ENCODE measurements at regions not wholly inside any gene's neighbourhood (a gene's known extent, or its start where the extent isn't known, plus 50 kb on each side); places are given as distances from the start of the nearest gene placed in this dataset.

GRCh38 chr3:65238652-65239051 lies 550.9 kb upstream of the ADAMTS9 start:
- H3K9me3 ChIP-seq (ENCODE audit: control insufficient read depth in 2 of 2, low read length in 2 of 2): no peaks in the 10 kb centered on the region
- no peak overlapping the region for H3K27ac ChIP-seq (ENCODE audit: low read depth in 2 of 2, low read length in 2 of 2)
- no peaks in the 10 kb centered on the region for H3K36me3 ChIP-seq (ENCODE audit: control insufficient read depth in 2 of 2, insufficient read depth in 2 of 2, low read length in 2 of 2)
- no peaks in the 10 kb centered on the region for H3K4me1 ChIP-seq (ENCODE audit: control insufficient read depth in 2 of 2, insufficient read depth in 2 of 2, low read length in 2 of 2)
- H3K4me3 ChIP-seq (ENCODE audit: low read length in 2 of 2): no peak overlapping the region
- H3K27me3 ChIP-seq (ENCODE audit: control insufficient read depth in 2 of 2, insufficient read depth in 2 of 2, low read length in 2 of 2): no peaks in the 10 kb centered on the region
- no peak overlapping the region for H3K9ac ChIP-seq (ENCODE audit: low read depth in 1 of 2, low read length in 2 of 2)

DNA sequence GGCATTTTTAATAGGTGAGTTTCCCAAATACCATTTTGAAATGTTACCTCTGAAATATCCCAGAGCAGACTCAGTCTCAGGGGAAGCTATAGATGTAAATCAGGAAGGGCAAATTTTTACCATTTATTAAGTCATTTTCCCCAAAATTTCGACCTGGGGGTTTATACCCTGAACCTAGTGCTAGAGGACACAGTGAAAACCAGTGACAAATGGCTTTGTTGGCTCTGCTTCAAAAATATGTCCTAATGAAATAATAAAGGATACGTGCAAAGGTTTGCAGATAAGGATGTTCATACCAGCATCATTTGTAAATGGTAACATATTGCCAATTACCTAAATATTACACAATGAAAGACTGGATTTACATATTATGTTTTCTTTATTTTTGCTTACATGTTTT lies 546.7 kb upstream of the ADAMTS9 start:
- Histone ChIP-seq H3K4me3 (ENCODE audit: low read length in 2 of 2) (no peak overlapping the region), H3K9me3 (ENCODE audit: control insufficient read depth in 2 of 2, low read length in 2 of 2) (no peaks in the 10 kb centered on the region)

GRCh38 chr3:65233561-65233960 lies 545.8 kb upstream of the ADAMTS9 start:
- Histone ChIP-seq H3K4me1 (ENCODE audit: control insufficient read depth in 2 of 2, insufficient read depth in 2 of 2, low read length in 2 of 2) (no peaks in the 10 kb centered on the region), H3K9me3 (ENCODE audit: control insufficient read depth in 2 of 2, low read length in 2 of 2) (no peaks in the 10 kb centered on the region), H3K9ac (ENCODE audit: low read depth in 1 of 2, low read length in 2 of 2) (no peak overlapping the region), H3K27me3 (ENCODE audit: control insufficient read depth in 2 of 2, insufficient read depth in 2 of 2, low read length in 2 of 2) (no peaks in the 10 kb centered on the region), H3K4me3 (ENCODE audit: low read length in 2 of 2) (no peak overlapping the region), H3K36me3 (ENCODE audit: control insufficient read depth in 2 of 2, insufficient read depth in 2 of 2, low read length in 2 of 2) (no peaks in the 10 kb centered on the region), H3K27ac (ENCODE audit: low read depth in 2 of 2, low read length in 2 of 2) (no peak overlapping the region)

More for the DNA sequence above, 546.7 kb upstream of the ADAMTS9 start:
- Histone ChIP-seq H3K27ac (ENCODE audit: low read depth in 2 of 2, low read length in 2 of 2) (no peak overlapping the region), H3K27me3 (ENCODE audit: control insufficient read depth in 2 of 2, insufficient read depth in 2 of 2, low read length in 2 of 2) (no peaks in the 10 kb centered on the region), H3K36me3 (ENCODE audit: control insufficient read depth in 2 of 2, insufficient read depth in 2 of 2, low read length in 2 of 2) (no peaks in the 10 kb centered on the region), H3K4me1 (ENCODE audit: control insufficient read depth in 2 of 2, insufficient read depth in 2 of 2, low read length in 2 of 2) (no peaks in the 10 kb centered on the region), H3K9ac (ENCODE audit: low read depth in 1 of 2, low read length in 2 of 2) (no peak overlapping the region)

DNA sequence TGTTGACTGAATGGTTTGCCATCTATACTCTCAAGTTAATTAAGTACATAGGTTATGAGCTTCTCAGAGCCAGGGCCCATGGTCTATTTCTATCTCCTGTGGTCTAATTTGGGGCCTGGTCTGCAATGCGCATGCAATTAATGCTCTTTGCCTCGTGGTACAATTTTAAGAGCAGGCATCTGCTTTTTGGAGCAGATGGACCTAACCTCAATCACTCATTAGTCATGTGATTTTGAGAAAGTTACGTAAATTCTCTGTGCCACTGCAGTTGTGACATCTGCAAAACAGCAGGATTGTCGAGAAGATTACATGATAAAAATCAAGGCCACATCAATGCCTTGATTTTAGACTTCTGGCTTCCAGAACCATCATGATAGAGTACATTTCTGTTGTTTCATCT lies 543.7 kb upstream of the ADAMTS9 start:
- H3K27ac ChIP-seq (ENCODE audit: low read depth in 2 of 2, low read length in 2 of 2): no peak overlapping the region
- no peak overlapping the region for H3K9ac ChIP-seq (ENCODE audit: low read depth in 1 of 2, low read length in 2 of 2)
- no peaks in the 10 kb centered on the region for H3K9me3 ChIP-seq (ENCODE audit: control insufficient read depth in 2 of 2, low read length in 2 of 2)
- H3K4me1 ChIP-seq (ENCODE audit: control insufficient read depth in 2 of 2, insufficient read depth in 2 of 2, low read length in 2 of 2): no peaks in the 10 kb centered on the region
- H3K4me3 ChIP-seq (ENCODE audit: low read length in 2 of 2): no peak overlapping the region
- H3K27me3 ChIP-seq (ENCODE audit: control insufficient read depth in 2 of 2, insufficient read depth in 2 of 2, low read length in 2 of 2): no peaks in the 10 kb centered on the region
- H3K36me3 ChIP-seq (ENCODE audit: control insufficient read depth in 2 of 2, insufficient read depth in 2 of 2, low read length in 2 of 2): no peaks in the 10 kb centered on the region

- no peaks in the 10 kb centered on the region for H3K4me1 ChIP-seq (ENCODE audit: control insufficient read depth in 2 of 2, insufficient read depth in 2 of 2, low read length in 2 of 2)
- no peak overlapping the region for H3K27ac ChIP-seq (ENCODE audit: low read depth in 2 of 2, low read length in 2 of 2)
- no peak overlapping the region for H3K4me3 ChIP-seq (ENCODE audit: low read length in 2 of 2)
- H3K27me3 ChIP-seq (ENCODE audit: control insufficient read depth in 2 of 2, insufficient read depth in 2 of 2, low read length in 2 of 2): no peaks in the 10 kb centered on the region
- no peaks in the 10 kb centered on the region for H3K36me3 ChIP-seq (ENCODE audit: control insufficient read depth in 2 of 2, insufficient read depth in 2 of 2, low read length in 2 of 2)
- H3K9ac ChIP-seq (ENCODE audit: low read depth in 1 of 2, low read length in 2 of 2): no peak overlapping the region
- H3K9me3 ChIP-seq (ENCODE audit: control insufficient read depth in 2 of 2, low read length in 2 of 2): no peaks in the 10 kb centered on the region
These were observed 542.7 kb upstream of the ADAMTS9 start for GRCh38 chr3:65230261-65231139.

GRCh38 chr3:65226287-65226686 lies 538.5 kb upstream of the ADAMTS9 start:
- Histone ChIP-seq H3K27me3 (ENCODE audit: control insufficient read depth in 2 of 2, insufficient read depth in 2 of 2, low read length in 2 of 2) (no peaks in the 10 kb centered on the region), H3K36me3 (ENCODE audit: control insufficient read depth in 2 of 2, insufficient read depth in 2 of 2, low read length in 2 of 2) (no peaks in the 10 kb centered on the region)

DNA sequence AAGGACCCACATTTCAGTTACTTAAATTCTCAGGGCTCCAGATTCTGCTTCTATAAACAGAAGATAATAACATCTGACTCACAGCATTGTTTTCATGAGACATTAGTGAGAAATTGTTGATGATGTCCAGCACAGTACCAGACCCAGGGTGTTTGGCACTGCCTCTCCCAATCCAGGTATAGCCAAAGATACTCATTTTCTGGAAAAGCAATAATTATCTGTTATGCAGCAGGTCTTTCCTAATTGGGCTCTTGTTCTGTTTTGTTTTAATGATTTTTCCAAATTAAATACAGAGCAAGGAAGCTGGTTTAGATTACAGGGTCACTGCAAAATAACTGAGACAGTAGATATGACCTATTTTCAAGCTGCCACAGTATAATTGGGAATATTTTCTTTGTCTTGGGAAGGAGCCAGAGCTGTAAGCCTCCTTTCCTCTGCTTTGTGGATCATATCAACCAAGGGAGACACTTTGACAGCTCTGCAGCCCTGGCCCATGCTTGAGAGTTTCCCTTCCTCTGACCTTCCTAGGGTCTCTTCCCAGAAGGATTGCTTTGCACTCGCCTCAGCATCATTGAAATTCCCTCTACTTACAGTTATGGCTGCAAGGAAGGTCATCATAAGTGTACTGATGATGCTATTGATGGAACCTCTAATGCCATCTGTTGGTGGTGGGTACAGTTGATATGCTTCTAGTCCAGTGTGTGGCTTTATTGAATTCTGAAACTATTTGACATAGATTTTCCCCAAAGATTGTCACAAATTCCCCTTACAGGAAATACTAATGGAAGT lies 522.4 kb upstream of the ADAMTS9 start:
- H3K36me3 ChIP-seq (ENCODE audit: control insufficient read depth in 2 of 2, insufficient read depth in 2 of 2, low read length in 2 of 2): no peaks in the 10 kb centered on the region
- no peaks in the 10 kb centered on the region for H3K9me3 ChIP-seq (ENCODE audit: control insufficient read depth in 2 of 2, low read length in 2 of 2)
- H3K4me3 ChIP-seq (ENCODE audit: low read length in 2 of 2): no peak overlapping the region
- no peaks in the 10 kb centered on the region for H3K27me3 ChIP-seq (ENCODE audit: control insufficient read depth in 2 of 2, insufficient read depth in 2 of 2, low read length in 2 of 2)
- H3K27ac ChIP-seq (ENCODE audit: low read depth in 2 of 2, low read length in 2 of 2): no peak overlapping the region
- no peak overlapping the region for H3K9ac ChIP-seq (ENCODE audit: low read depth in 1 of 2, low read length in 2 of 2)
- H3K4me1 ChIP-seq (ENCODE audit: control insufficient read depth in 2 of 2, insufficient read depth in 2 of 2, low read length in 2 of 2): no peaks in the 10 kb centered on the region

More at GRCh38 chr3:65226287-65226686, 538.5 kb upstream of the ADAMTS9 start:
- H3K4me3 ChIP-seq (ENCODE audit: low read length in 2 of 2): no peak overlapping the region
- no peaks in the 10 kb centered on the region for H3K9me3 ChIP-seq (ENCODE audit: control insufficient read depth in 2 of 2, low read length in 2 of 2)
- no peak overlapping the region for H3K27ac ChIP-seq (ENCODE audit: low read depth in 2 of 2, low read length in 2 of 2)
- H3K9ac ChIP-seq (ENCODE audit: low read depth in 1 of 2, low read length in 2 of 2): no peak overlapping the region
- no peaks in the 10 kb centered on the region for H3K4me1 ChIP-seq (ENCODE audit: control insufficient read depth in 2 of 2, insufficient read depth in 2 of 2, low read length in 2 of 2)

DNA sequence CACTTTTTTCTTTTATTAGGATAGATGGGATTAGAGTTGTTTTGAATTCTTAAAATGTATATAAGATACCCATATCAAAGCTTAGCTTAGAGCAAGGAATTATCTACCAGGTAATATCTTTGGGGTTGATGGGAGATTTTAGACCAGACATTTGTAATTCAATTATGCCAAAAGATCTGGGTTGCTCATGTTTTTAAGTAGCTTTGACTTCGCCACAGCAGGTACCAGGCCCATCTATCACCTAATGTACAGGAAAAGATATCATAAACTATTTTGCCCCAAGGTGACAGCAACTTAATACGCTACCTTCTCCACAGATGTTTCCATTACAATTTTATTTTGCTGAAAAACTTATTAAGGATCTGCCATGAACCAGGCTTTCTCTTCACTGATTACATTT lies 514.6 kb upstream of the ADAMTS9 start:
- Histone ChIP-seq H3K4me1 (ENCODE audit: control insufficient read depth in 2 of 2, insufficient read depth in 2 of 2, low read length in 2 of 2) (no peaks in the 10 kb centered on the region), H3K4me3 (ENCODE audit: low read length in 2 of 2) (no peak overlapping the region), H3K9me3 (ENCODE audit: control insufficient read depth in 2 of 2, low read length in 2 of 2) (no peaks in the 10 kb centered on the region), H3K36me3 (ENCODE audit: control insufficient read depth in 2 of 2, insufficient read depth in 2 of 2, low read length in 2 of 2) (no peaks in the 10 kb centered on the region), H3K27me3 (ENCODE audit: control insufficient read depth in 2 of 2, insufficient read depth in 2 of 2, low read length in 2 of 2) (no peaks in the 10 kb centered on the region), H3K27ac (ENCODE audit: low read depth in 2 of 2, low read length in 2 of 2) (no peak overlapping the region), H3K9ac (ENCODE audit: low read depth in 1 of 2, low read length in 2 of 2) (no peak overlapping the region)

DNA sequence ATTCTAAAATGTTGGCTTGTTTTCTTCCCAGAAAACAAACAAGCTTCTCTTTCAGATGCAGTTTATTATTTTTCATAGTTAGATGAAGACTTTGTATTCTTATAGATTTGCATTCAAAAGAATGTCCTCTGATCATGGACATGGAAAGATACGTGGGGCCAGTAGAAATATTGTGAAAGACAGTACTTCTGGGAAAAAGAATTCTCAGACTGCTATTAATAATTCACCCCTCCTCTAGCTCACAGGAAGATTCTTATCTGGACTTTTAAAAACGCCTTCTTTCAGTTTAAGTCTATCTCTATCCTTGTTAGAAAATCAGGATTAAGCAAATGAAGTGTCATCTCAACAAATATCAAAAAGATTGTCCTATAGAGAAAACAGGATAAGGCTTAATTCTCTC lies 514.1 kb upstream of the ADAMTS9 start:
- no peaks in the 10 kb centered on the region for H3K27me3 ChIP-seq (ENCODE audit: control insufficient read depth in 2 of 2, insufficient read depth in 2 of 2, low read length in 2 of 2)
- no peaks in the 10 kb centered on the region for H3K4me1 ChIP-seq (ENCODE audit: control insufficient read depth in 2 of 2, insufficient read depth in 2 of 2, low read length in 2 of 2)
- H3K4me3 ChIP-seq (ENCODE audit: low read length in 2 of 2): no peak overlapping the region
- H3K27ac ChIP-seq (ENCODE audit: low read depth in 2 of 2, low read length in 2 of 2): no peak overlapping the region
- H3K36me3 ChIP-seq (ENCODE audit: control insufficient read depth in 2 of 2, insufficient read depth in 2 of 2, low read length in 2 of 2): no peaks in the 10 kb centered on the region
- H3K9ac ChIP-seq (ENCODE audit: low read depth in 1 of 2, low read length in 2 of 2): no peak overlapping the region
- H3K9me3 ChIP-seq (ENCODE audit: control insufficient read depth in 2 of 2, low read length in 2 of 2): no peaks in the 10 kb centered on the region

GRCh38 chr3:65200310-65200970 lies 512.6 kb upstream of the ADAMTS9 start:
- Histone ChIP-seq H3K27me3 (ENCODE audit: control insufficient read depth in 2 of 2, insufficient read depth in 2 of 2, low read length in 2 of 2) (no peaks in the 10 kb centered on the region), H3K27ac (ENCODE audit: low read depth in 2 of 2, low read length in 2 of 2) (no peak overlapping the region), H3K9me3 (ENCODE audit: control insufficient read depth in 2 of 2, low read length in 2 of 2) (no peaks in the 10 kb centered on the region), H3K9ac (ENCODE audit: low read depth in 1 of 2, low read length in 2 of 2) (no peak overlapping the region), H3K36me3 (ENCODE audit: control insufficient read depth in 2 of 2, insufficient read depth in 2 of 2, low read length in 2 of 2) (no peaks in the 10 kb centered on the region), H3K4me3 (ENCODE audit: low read length in 2 of 2) (no peak overlapping the region), H3K4me1 (ENCODE audit: control insufficient read depth in 2 of 2, insufficient read depth in 2 of 2, low read length in 2 of 2) (no peaks in the 10 kb centered on the region)
